ENCODE measurements at regions not wholly inside any gene's neighbourhood (a gene's known extent, or its start where the extent isn't known, plus 50 kb on each side); places are given as distances from the start of the nearest gene placed in this dataset.

DNA sequence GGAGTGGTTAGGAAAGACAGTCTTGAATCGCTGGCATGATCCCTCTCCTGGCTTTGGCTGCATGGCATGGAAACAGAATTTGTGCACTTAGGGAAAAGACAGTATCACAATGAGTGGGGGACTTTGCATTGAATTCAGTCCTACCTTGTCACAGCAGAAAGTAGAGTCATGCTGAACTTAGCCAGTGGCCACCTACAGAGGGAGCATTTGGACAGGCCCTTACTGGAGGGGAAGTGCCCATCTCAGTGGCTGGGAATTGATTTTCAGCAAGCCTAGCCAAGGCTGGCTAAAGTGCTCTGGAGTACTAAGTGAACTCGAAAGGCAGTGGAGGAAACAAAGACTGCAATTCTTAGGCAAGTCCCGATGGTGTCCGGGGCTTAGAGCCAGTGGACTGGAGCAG, 364.3 kb upstream of the TOM1L1 start:
- Histone ChIP-seq H3K36me3 (no peaks in the 10 kb centered on the region), H3K27ac (no peak overlapping the region), H3K4me1 (no peaks in the 10 kb centered on the region), H3K4me3 (replicated peaks in 1 of 3) (no peak overlapping the region), H3K27me3 (no peaks in the 10 kb centered on the region), H3K9me3 (no peaks in the 10 kb centered on the region)
- WGBS, 2 donors = 90 to 94% methylated on average over 4 of the region's 4 CpGs
- TF ChIP-seq POLR2A (IDR thresholded peaks at IDR 0.05) = no peak
- TF ChIP-seq, protein P1, sequence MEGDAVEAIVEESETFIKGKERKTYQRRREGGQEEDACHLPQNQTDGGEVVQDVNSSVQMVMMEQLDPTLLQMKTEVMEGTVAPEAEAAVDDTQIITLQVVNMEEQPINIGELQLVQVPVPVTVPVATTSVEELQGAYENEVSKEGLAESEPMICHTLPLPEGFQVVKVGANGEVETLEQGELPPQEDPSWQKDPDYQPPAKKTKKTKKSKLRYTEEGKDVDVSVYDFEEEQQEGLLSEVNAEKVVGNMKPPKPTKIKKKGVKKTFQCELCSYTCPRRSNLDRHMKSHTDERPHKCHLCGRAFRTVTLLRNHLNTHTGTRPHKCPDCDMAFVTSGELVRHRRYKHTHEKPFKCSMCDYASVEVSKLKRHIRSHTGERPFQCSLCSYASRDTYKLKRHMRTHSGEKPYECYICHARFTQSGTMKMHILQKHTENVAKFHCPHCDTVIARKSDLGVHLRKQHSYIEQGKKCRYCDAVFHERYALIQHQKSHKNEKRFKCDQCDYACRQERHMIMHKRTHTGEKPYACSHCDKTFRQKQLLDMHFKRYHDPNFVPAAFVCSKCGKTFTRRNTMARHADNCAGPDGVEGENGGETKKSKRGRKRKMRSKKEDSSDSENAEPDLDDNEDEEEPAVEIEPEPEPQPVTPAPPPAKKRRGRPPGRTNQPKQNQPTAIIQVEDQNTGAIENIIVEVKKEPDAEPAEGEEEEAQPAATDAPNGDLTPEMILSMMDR (IDR thresholded peaks at IDR 0.05) = no peak
- no peak for DNase-seq
- intact Hi-C loops (cut with DNase I) = no loop called here

DNA sequence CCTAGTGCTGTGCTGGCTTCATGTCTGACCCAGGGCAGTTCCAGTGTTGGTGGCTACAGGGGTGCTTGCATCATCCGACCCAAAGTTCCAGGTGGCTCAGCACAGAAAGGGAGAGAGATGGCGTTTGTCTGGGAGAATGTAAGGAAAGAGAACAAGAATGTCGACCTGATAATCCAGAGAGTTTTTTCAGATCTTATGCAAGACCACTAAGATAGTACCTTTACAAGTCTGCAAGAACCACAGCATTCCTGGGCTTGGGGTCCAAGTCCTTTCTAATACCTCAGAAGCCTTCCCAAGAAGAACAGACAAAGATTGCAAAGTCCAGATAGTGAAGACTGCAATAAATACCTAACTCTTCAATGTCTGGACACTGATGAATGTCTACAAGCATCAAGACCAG, 363.0 kb upstream of the TOM1L1 start:
- DNase-seq = no peak
- TF ChIP-seq, protein P1 (IDR thresholded peaks at IDR 0.05) = no peak
- no peak for TF ChIP-seq POLR2A (IDR thresholded peaks at IDR 0.05)
- intact Hi-C loops (cut with DNase I) = no loop called here
- no peak overlapping the region for H3K27ac ChIP-seq
- no peak overlapping the region for H3K4me3 ChIP-seq (replicated peaks in 1 of 3)
- H3K4me1 ChIP-seq = no peaks in the 10 kb centered on the region
- 93 to 98% methylated on average over 3 of the region's 3 CpGs for WGBS, 2 donors
- H3K36me3 ChIP-seq = no peaks in the 10 kb centered on the region
- no peaks in the 10 kb centered on the region for H3K27me3 ChIP-seq
- no peaks in the 10 kb centered on the region for H3K9me3 ChIP-seq

DNA sequence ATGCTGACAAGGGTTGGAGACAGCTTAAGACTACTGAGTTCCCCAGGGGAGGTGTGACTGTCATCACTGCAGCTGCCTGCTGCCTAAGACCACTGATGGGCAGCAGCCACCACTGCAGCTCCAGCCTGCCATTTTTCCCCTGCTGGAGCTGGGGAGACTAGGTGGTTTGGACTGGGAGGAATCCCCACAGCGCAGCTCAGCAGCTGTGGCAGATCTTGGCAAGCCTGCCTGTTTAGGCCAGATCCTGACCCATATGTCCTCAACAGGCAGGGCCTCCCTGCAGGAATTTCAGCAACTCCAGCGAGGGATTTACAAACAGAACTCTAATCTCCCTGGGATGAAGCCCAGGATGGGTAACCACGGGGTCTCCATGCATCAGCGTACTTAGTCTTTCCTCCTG, 356.4 kb upstream of the TOM1L1 start:
- no peaks in the 10 kb centered on the region for H3K9me3 ChIP-seq
- intact Hi-C loops (cut with DNase I) = no loop called here
- H3K27ac ChIP-seq = no peak overlapping the region
- DNase-seq = no peak
- H3K36me3 ChIP-seq = no peaks in the 10 kb centered on the region
- H3K4me1 ChIP-seq = no peaks in the 10 kb centered on the region
- 62 to 83% methylated on average over 3 to 4 of the region's 4 CpGs for WGBS, 2 donors
- H3K4me3 ChIP-seq (replicated peaks in 1 of 3) = no peak overlapping the region
- TF ChIP-seq, protein P1 (IDR thresholded peaks at IDR 0.05) = no peak
- no peak for TF ChIP-seq POLR2A (IDR thresholded peaks at IDR 0.05)
- H3K27me3 ChIP-seq = no peaks in the 10 kb centered on the region

DNA sequence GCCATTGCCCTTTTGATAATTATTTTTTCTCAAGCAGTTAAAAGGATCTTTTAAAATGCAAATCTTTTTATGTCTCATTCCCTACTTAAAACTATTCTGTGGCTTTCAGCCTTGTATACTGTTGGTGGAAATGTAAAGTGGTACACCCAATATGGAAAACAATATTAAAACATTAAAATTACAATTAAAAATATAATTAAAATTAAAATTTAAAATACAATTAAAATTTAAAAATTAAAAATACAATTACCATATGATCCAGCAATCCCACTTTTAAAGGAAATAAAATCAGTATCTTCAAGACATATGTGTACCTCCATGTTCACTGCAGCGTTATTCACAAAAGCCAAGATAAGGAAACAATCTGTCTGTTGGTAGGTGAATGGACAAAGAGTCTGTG, 340.8 kb upstream of the TOM1L1 start:
- no peaks in the 10 kb centered on the region for H3K9me3 ChIP-seq
- TF ChIP-seq POLR2A (IDR thresholded peaks at IDR 0.05) = no peak
- TF ChIP-seq, protein P1 (IDR thresholded peaks at IDR 0.05) = no peak
- H3K4me1 ChIP-seq = no peaks in the 10 kb centered on the region
- H3K4me3 ChIP-seq (replicated peaks in 1 of 3) = no peak overlapping the region
- WGBS, 2 donors = 92 to 98% methylated on average over 1 of the region's 1 CpG
- H3K27me3 ChIP-seq = no peaks in the 10 kb centered on the region
- no peak overlapping the region for H3K27ac ChIP-seq
- DNase-seq = no peak
- intact Hi-C loops (cut with DNase I) = no loop called here
- no peaks in the 10 kb centered on the region for H3K36me3 ChIP-seq

DNA sequence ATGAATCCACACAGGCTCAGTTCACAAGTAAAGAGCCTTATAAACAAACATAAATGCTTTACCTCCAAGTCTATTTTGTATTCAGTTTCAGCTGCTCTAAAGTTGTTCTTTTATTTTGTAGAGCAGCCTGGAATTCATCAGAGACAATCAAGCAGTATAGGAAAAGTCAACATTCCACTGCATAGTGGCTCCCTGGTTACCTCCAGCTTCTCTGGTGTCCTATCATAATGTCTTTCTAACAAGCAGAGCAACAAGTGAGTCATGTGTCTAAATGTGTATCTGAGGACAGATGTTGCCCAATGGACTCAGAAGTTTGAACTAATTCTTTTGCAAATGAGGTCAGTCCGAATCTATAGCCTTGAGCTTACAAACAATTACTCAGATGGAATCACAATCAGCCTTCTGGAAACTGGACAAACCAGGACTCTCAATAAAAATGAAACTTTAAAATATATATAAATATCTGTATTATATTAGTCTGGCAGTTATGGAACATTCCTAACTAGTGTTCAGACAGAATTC, 292.0 kb upstream of the TOM1L1 start:
- Histone ChIP-seq H3K4me1 (peaks cover 2 to 4% of the 10 kb centered on the region in 2 donors), H3K27me3 (no peaks in the 10 kb centered on the region), H3K27ac (no peak overlapping the region), H3K9me3 (no peaks in the 10 kb centered on the region), H3K36me3 (no peaks in the 10 kb centered on the region), H3K4me3 (replicated peaks in 1 of 3) (no peak overlapping the region)
- 76 to 88% methylated on average over 1 of the region's 1 CpG for WGBS, 2 donors
- intact Hi-C loops (cut with DNase I) = no loop called here
- no peak for DNase-seq
- TF ChIP-seq POLR2A (IDR thresholded peaks at IDR 0.05) = no peak
- TF ChIP-seq, protein P1 (IDR thresholded peaks at IDR 0.05) = no peak
